GM18498 (cell line): ENCODE measurements at regions not wholly inside any gene's neighbourhood (a gene's known extent, or its start where the extent isn't known, plus 50 kb on each side); places are given as distances from the start of the nearest gene placed in this dataset.
"Not testable (repeated sequence)": the region's sequence is repeated elsewhere in the genome, so short reads cannot be mapped to it uniquely, and the experiment has no call there.

Experiments used
- ATAC-seq: cut with Tn5 transposase; IDR thresholded peaks from one replicate; pipeline ENCODE4 v1.9.1; 2021; ENCODE audit warnings: mild to moderate bottlenecking, moderate library complexity; ENCODE audit not compliant: unreplicated experiment

- no peak for ATAC-seq
Observed at GRCh38 chr5:2101685-2102084, 219.0 kb upstream of the IRX4 start.

DNA sequence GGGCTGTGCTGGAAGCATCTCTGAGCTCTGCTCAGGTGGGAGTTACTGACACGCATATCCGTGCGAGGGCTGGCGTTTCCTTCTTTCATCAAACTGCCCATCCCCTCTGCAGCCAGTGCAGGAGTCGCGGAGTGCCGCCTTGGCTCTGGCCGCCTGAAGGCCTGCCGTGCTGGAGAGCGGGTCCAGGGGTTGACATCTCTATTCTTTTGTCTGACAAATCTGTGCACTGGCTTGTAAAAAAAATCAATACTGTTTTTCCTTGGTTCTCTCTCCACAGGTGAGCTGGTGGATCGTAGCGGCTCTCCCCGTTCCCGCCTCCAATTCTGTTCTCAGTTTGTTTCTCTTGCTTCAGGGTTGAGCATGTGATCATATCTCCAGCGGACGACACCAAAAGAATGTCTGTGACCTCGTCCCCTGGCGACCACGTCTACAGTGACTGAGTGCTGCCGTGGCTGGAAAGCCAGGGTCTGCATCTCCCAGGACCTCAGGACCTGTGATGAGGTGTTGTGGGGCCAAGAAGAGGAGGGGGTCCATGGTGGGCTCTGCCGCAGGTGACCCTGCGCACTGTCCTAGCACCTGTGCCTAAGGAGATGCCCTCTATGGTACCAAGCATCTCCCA is 214.3 kb upstream of the IRX4 start:
- ATAC-seq = no peak

DNA sequence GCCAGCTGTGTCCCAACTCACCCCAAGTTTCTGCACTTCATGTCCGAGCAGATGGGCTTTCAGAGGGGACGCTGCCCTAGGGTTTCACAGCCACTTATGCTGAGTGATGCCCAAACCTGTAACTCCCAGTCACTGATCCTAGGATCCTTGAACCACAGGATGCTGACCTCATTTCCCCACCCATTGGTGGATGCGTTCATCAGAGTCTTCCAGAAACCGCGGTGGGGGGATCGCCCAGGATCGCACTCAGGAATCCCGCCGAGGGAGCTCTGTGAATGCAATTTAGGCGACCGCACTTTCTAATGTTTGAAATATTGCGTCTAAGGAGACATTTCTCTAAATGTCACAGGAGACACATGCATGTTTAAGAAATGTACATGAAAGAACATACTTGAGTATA is 212.3 kb upstream of the IRX4 start:
- ATAC-seq = no peak

GRCh38 chr5:2094616-2094995 is 211.9 kb upstream of the IRX4 start:
- ATAC-seq = no peak

GRCh38 chr5:2093859-2094615 is 211.3 kb upstream of the IRX4 start:
- ATAC-seq = no peak

GRCh38 chr5:2091921-2092320 is 209.2 kb upstream of the IRX4 start:
- no peak for ATAC-seq

DNA sequence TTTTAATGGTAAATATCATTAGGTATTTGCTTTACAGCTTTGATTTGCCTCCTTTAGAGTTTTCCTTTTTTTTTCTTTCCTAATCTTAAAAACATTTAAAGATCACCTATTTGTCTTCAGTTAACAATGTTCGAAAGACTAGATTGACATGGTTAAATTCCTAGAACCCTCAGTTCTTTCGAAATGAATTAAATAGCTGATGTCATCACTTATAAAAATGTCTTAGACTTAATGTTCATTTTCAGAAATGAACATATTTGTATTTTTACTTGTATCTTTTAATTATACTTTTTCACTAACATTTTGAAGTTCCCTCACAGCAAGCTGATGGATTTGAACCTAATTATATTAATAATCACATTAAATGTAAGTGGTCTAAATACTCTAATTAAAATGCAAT is 205.3 kb upstream of the IRX4 start:
- ATAC-seq = no peak

DNA sequence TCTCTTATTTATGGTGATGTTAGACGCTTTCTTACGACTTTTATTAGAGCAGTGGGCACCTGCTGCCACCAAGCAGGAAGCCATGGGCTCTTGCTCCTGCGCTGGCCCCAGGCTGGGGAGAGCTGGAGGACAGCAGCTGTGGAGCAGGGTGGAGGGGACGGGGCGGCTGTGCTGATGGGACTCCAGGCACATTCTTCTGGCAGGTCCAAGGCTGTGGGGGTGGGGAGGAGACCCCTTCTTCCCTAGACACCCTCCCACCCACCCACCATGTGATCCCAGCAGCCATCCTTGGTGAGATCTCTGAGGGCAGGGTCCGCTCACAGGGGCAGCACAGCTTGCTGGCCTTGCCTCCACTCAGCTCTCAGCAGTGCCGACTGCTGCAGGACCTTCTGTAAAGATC is 192.6 kb upstream of the IRX4 start:
- ATAC-seq = no peak

DNA sequence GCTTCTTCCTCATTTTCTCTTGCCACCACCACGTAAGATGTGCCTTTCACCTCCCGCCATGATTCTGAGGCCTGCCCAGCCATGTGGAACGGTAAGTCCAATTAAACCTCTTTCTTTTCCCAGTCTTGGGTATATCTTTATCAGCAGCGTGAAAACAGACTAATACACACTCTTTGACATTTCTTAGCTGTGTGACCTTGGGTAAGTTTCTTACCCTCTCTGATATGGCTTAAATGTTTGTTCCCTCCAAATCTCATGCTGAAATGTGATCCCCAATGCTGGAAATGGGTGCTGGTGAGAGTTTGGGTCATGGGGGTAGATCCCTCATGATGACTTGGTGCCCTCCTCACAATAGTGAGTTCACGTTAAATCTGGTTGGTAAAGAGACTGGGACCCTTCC is 188.8 kb upstream of the IRX4 start:
- ATAC-seq = no peak

GRCh38 chr5:2070787-2071186 is 188.1 kb upstream of the IRX4 start:
- ATAC-seq = not testable (repeated sequence)

DNA sequence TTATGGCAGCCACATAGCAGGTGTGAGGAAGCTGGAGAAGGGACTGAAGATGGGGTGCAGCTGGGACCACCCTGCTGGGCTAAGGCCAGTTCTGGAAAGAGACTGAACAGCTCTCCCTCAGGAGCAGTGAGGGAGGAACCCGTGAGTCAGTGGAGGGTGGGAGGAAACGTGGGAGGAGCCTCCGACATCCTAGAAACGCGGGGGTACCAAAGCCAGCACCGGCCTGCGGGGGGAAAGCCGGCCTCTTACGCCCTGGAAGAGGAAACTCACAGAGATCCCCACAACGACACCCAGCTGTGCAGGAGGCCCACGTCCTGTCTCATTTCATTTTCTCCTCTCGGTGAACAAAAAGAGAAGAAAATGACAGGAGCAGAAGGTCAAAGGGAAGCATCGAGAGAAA is 185.8 kb upstream of the IRX4 start:
- no peak for ATAC-seq

GRCh38 chr5:2066373-2066772 is 183.6 kb upstream of the IRX4 start:
- ATAC-seq = no peak

GRCh38 chr5:2063380-2063779 is 180.7 kb upstream of the IRX4 start:
- ATAC-seq = not testable (repeated sequence)

GRCh38 chr5:2052687-2053086 is 170.0 kb upstream of the IRX4 start:
- no peak for ATAC-seq

GRCh38 chr5:2049876-2050275 is 167.2 kb upstream of the IRX4 start:
- ATAC-seq = no peak

GRCh38 chr5:2048664-2049063 is 165.9 kb upstream of the IRX4 start:
- ATAC-seq = no peak

- ATAC-seq = no peak
Observed at GRCh38 chr5:2047341-2047927, 164.7 kb upstream of the IRX4 start.

DNA sequence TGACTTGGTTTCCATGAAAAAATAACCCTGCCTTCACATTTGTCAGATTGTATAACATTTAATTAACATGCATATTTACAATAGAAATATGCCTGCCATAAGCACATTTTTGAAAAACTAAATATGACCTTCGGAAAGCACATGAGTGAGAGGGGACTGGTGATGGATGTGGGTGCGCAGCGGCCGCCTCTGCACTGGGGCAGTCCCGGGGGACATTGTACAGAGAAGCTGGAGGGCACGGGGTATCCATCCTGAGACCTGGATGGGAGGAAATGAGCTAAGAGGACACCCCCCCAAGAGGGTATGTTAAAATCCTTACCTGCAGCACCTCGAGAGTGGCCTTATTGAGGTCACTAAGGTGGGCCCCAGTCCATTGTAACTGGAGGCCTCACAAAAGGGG is 161.3 kb upstream of the IRX4 start:
- ATAC-seq = no peak

DNA sequence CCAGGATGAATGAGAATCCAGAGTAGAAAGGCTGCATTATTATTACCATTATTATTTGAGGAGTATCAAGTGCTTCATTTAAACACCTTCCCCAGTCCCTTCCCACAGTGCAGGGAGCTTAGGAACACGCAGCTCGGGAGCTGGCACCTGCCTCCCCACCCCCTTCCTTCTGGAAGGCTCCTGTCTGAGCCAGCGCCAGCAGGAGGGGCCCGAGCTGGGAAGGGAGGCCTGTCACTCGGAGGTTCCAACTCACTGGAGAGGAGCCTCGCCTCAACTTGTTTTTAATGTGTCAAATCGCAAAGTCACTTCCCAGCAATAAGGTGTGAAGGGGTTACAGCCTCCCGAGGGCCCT is 156.4 kb upstream of the IRX4 start:
- ATAC-seq = no peak

DNA sequence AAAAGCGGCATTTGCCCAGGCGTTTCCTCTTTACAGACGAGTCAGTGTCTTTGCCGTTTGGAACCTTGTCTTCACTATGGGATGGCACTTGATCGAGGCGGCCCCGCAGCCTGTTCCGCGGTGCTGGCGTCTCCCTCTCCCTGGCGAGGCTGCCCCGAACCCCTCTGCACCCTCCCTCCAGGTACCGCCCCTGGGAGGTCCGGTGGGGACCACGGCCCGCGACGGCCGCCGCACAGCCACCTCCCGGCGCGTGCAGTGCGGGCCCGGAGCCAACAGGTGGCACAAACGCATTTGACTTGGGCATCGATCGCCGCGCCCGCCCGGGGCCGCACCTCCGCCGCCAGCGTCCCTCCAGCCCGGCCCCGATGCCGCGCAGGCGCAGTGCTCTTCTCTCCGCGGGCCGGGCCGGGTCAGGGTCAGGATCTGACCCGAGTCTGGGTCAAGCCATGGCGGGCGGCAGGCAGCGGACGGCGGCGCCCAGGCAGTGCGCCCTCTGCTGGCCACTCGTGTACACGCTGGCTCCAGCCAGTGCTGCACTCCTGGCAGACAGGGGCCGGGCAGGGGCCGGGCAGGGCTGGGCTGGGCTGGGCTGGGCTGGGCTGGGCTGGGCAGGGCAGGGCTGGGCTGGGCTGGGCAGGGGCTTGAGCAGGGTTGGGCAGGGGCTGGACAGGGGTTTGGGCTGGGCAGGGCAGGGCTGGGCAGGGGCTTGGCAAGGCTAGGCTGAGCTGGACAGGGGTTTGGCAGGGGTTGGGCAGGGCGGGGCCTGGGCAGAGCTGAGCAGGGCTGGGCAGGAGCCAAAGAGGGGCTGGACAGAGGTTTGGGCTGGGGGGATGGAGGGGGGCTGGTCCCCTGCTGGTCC is 155.8 kb upstream of the IRX4 start:
- peak; percentile 95 for ATAC-seq

DNA sequence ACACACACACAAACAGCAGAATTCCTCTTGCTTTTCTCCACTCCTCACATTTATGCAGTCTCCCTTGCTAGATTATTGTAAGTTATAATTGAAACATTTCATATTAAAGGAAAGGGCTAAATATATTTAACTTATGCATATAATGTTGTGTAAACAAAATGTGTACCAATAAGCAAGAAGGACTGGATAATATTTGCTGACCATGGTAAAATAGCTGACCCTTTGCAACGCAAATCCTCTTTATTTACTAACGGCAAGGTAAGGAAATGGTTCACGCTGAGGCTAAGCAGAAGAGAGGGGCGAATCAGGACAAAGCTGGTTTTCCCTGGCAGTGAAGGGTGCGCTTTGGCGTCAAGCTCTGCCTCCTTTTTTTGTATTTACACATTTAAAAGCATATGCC is 154.2 kb upstream of the IRX4 start:
- ATAC-seq = no peak

GRCh38 chr5:2032432-2032831 is 149.7 kb upstream of the IRX4 start:
- ATAC-seq = no peak
